K562 (cell line): ENCODE measurements at regions not wholly inside any gene's neighbourhood (a gene's known extent, or its start where the extent isn't known, plus 50 kb on each side); places are given as distances from the start of the nearest gene placed in this dataset.

Source experiments
- ATF6 ChIP-seq: sonication (generic); formaldehyde crosslinking; IDR thresholded peaks from 2 replicates; pipeline ENCODE4 v1.4.0; 2020; ENCODE audit warnings: mild to moderate bottlenecking, missing genetic modification reagents
- CTCF ChIP-seq, 3 experiments: IDR thresholded peaks in 2 of 3; conservative IDR thresholded peaks in 1 of 3; 2 replicates each; pipeline ENCODE4 v1.5.1; 2011 to 2012; ENCODE audit warnings: low read length in 3 of 3, mild to moderate bottlenecking in 3 of 3, control low read depth in 2 of 3, improper control_type of control experiment in 1 of 3, inconsistent platforms in 1 of 3, low read depth in 1 of 3, mixed read lengths in 1 of 3, moderate library complexity in 1 of 3; ENCODE audit not compliant: insufficient read depth in 2 of 3
- EHMT2 ChIP-seq: fragments of 450-650 bp; IDR thresholded peaks from 2 replicates; pipeline ENCODE4 v1.6.1; 2018; ENCODE audit warnings: antibody characterized with exemption
- ELK1 ChIP-seq: sonication (generic); formaldehyde crosslinking; IDR thresholded peaks from 2 replicates; pipeline ENCODE4 v1.8.1; 2022; ENCODE audit warnings: missing genetic modification reagents
- GMEB1 ChIP-seq: fragments of 250-450 bp; sonication (Bioruptor Pico); IDR thresholded peaks from 2 replicates; pipeline ENCODE4 v1.4.0; 2020; ENCODE audit warnings: mild to moderate bottlenecking
- HDAC3 ChIP-seq: fragments of 450-650 bp; IDR thresholded peaks from 2 replicates; pipeline ENCODE4 v1.6.1; 2018; ENCODE audit warnings: borderline replicate concordance, mild to moderate bottlenecking, moderate library complexity; ENCODE audit not compliant: partially characterized antibody
- IRF1 ChIP-seq: sonication (generic); formaldehyde crosslinking; IDR thresholded peaks from 2 replicates; pipeline ENCODE4 v1.8.0; 2022; ENCODE audit warnings: missing genetic modification reagents, mild to moderate bottlenecking, borderline replicate concordance
- MNT ChIP-seq, 2 experiments: fragments of 450-650 bp; conservative IDR thresholded peaks; 2 replicates each; pipeline ENCODE4 v1.6.1; 2017; ENCODE audit warnings: mild to moderate bottlenecking in 2 of 2, moderate library complexity in 2 of 2
- POLR2G ChIP-seq: fragments of 200-400 bp; formaldehyde crosslinking; IDR thresholded peaks from 2 replicates; pipeline ENCODE4 v1.6.1; 2017; ENCODE audit warnings: low read depth, mild to moderate bottlenecking, antibody characterized with exemption, low read length, moderate library complexity
- SMARCE1 ChIP-seq: fragments of 450-650 bp; IDR thresholded peaks from 2 replicates; pipeline ENCODE4 v1.7.1; 2016; ENCODE audit warnings: mild to moderate bottlenecking
- TCF3 ChIP-seq: sonication (generic); formaldehyde crosslinking; IDR thresholded peaks from 2 replicates; pipeline ENCODE4 v1.4.0; 2020; ENCODE audit warnings: mild to moderate bottlenecking, missing genetic modification reagents
- ZFX ChIP-seq: sonication (generic); formaldehyde crosslinking; IDR thresholded peaks from 2 replicates; pipeline ENCODE4 v1.8.0; 2022; ENCODE audit warnings: mild to moderate bottlenecking, missing genetic modification reagents, moderate library complexity
- ZNF232 ChIP-seq: sonication (generic); formaldehyde crosslinking; IDR thresholded peaks from 2 replicates; pipeline ENCODE4 v1.8.0; 2022; ENCODE audit warnings: mild to moderate bottlenecking, missing genetic modification reagents

- TF ChIP-seq CTCF (IDR thresholded peaks at IDR 0.05 in 2 of 3, conservative IDR thresholded peaks at IDR 0.05 in 1 of 3; ENCODE audit: insufficient read depth in 2 of 3, low read depth in 1 of 3, low read length in 3 of 3) (no peak), ELK1 (CRISPR knock-in tag) (no peak), SMARCE1 (no peak), IRF1 (no peak), ATF6 (CRISPR knock-in tag) (no peak), MNT (conservative IDR thresholded peaks at IDR 0.05) (no peak), EHMT2 (no peak), TCF3 (no peak), POLR2G (no peak), GMEB1 (CRISPR knock-in tag) (no peak), HDAC3 (no peak), ZFX (no peak), ZNF232 (CRISPR knock-in tag) (no peak)
These were observed 117.3 kb upstream of the FAM20A start for GRCh38 chr17:68718465-68718864.
